HG03025 (cell line): ENCODE measurements at regions not wholly inside any gene's neighbourhood (a gene's known extent, or its start where the extent isn't known, plus 50 kb on each side); places are given as distances from the start of the nearest gene placed in this dataset.

Experiments used
- ATAC-seq: cut with Tn5 transposase; IDR thresholded peaks from one replicate; pipeline ENCODE4 v1.9.1; 2021; ENCODE audit warnings: mild to moderate bottlenecking, moderate library complexity; ENCODE audit not compliant: unreplicated experiment, low FRiP score

- no peak for ATAC-seq
Measured at GRCh38 chr6:26304213-26304796, 60.7 kb upstream of the BTN3A2 start.

- ATAC-seq: no peak
Measured at GRCh38 chr6:26304797-26305640, 60.0 kb upstream of the BTN3A2 start.

- ATAC-seq: no peak
Measured at GRCh38 chr6:26305641-26305969, 59.4 kb upstream of the BTN3A2 start.

- no peak for ATAC-seq
Measured at GRCh38 chr6:26306232-26306631, 58.8 kb upstream of the BTN3A2 start.

GRCh38 chr6:26307850-26308249 is 57.1 kb upstream of the BTN3A2 start:
- no peak for ATAC-seq

- no peak for ATAC-seq
Measured at GRCh38 chr6:26309731-26310142, 55.3 kb upstream of the BTN3A2 start.

GRCh38 chr6:26311012-26311384 is 54.0 kb upstream of the BTN3A2 start:
- ATAC-seq: no peak

GRCh38 chr6:26311385-26312095 is 53.5 kb upstream of the BTN3A2 start:
- no peak for ATAC-seq

- no peak for ATAC-seq
Measured at GRCh38 chr6:26312096-26312463, 52.9 kb upstream of the BTN3A2 start.

- ATAC-seq: no peak
Measured at GRCh38 chr6:26312501-26313397, 52.2 kb upstream of the BTN3A2 start.
